Panc1 (cell line): ENCODE measurements at regions not wholly inside any gene's neighbourhood (a gene's known extent, or its start where the extent isn't known, plus 50 kb on each side); places are given as distances from the start of the nearest gene placed in this dataset.

Experiments
- ATAC-seq: fragments of 200-7000 bp; cut with Tn5 transposase; 2 replicates; pipeline ENCODE4 v1.9.1; 2020; ENCODE audit warnings: mild to moderate bottlenecking, moderate library complexity
- BruUV-seq: library from RNA; stranded (reverse); fragments of 400-500 nt; replicated peaks from 2 replicates; lab custom pipeline; 2021; lab: Mats Ljungman, UMichigan
- CTCF ChIA-PET: fragments of 300-600 bp; sonication (Branson Sonifier 250); formaldehyde crosslinking; loops from one replicate; lab custom pipeline; 2022; ENCODE audit warnings: antibody characterized with exemption; lab: Charles Lee
- POLR2A ChIA-PET: fragments of 300-600 bp; sonication (Branson Sonifier 250); formaldehyde crosslinking; loops from one replicate; lab custom pipeline; 2022; ENCODE audit warnings: antibody characterized with exemption; lab: Charles Lee
- DNase-seq: peaks from one replicate; pipeline ENCODE4 v3.0.0-alpha.2; 2010; ENCODE audit warnings: low read depth, low spot score
- H3K27ac ChIP-seq: 2 replicates; pipeline ENCODE4 v1.5.1; 2011; ENCODE audit warnings: mild to moderate bottlenecking, low read length, inconsistent platforms
- H3K27me3 ChIP-seq: fragments of 200-500 bp; sonication (Bioruptor generic); 2 replicates; pipeline ENCODE4 v1.6.0; 2014; ENCODE audit warnings: low read length, inconsistent platforms; ENCODE audit not compliant: control insufficient read depth, insufficient read depth
- H3K36me3 ChIP-seq: fragments of 200-500 bp; sonication (Bioruptor generic); 2 replicates; pipeline ENCODE4 v1.5.1; 2014; ENCODE audit warnings: inconsistent platforms, mild to moderate bottlenecking, low read length, moderate library complexity; ENCODE audit not compliant: control insufficient read depth, insufficient read depth
- H3K4me1 ChIP-seq: 2 replicates; pipeline ENCODE4 v1.5.1; 2011; ENCODE audit warnings: inconsistent platforms, mild to moderate bottlenecking, low read length, moderate library complexity; ENCODE audit not compliant: control insufficient read depth, insufficient read depth
- H3K4me3 ChIP-seq, 2 experiments: 2 replicates each; pipeline ENCODE4 v1.5.1; 2011 to 2012; ENCODE audit warnings: low read depth in 2 of 2, low read length in 2 of 2, mild to moderate bottlenecking in 2 of 2, inconsistent platforms in 1 of 2, moderate library complexity in 1 of 2
- H3K9me3 ChIP-seq: fragments of 200-500 bp; sonication (Bioruptor generic); 2 replicates; pipeline ENCODE4 v1.5.1; 2014; ENCODE audit warnings: low read depth, mild to moderate bottlenecking, inconsistent platforms, low read length, moderate library complexity; ENCODE audit not compliant: control insufficient read depth, insufficient read depth
- CTCF ChIP-seq: fragments of 450-650 bp; IDR thresholded peaks from 2 replicates; pipeline ENCODE4 v1.5.1; 2017; ENCODE audit warnings: mild to moderate bottlenecking
- POLR2AphosphoS5 ChIP-seq: IDR thresholded peaks from 2 replicates; pipeline ENCODE4 v1.6.1; 2012; ENCODE audit warnings: mild to moderate bottlenecking, low read depth, low read length, moderate library complexity
- REST ChIP-seq, 2 experiments: IDR thresholded peaks; 2 replicates each; pipeline ENCODE4 v1.6.1; 2011 to 2012; ENCODE audit warnings: low read depth in 2 of 2, control low read depth in 1 of 2, low read length in 1 of 2, mild to moderate bottlenecking in 1 of 2, moderate library complexity in 1 of 2; ENCODE audit not compliant: insufficient read depth in 1 of 2
- SIN3A ChIP-seq: IDR thresholded peaks from 2 replicates; pipeline ENCODE4 v1.6.1; 2012; ENCODE audit warnings: low read depth, mild to moderate bottlenecking, low read length, moderate library complexity, borderline replicate concordance; ENCODE audit not compliant: insufficient read depth
- TCF7L2 ChIP-seq: IDR thresholded peaks from 2 replicates; pipeline ENCODE4 v1.6.1; 2011; ENCODE audit warnings: mild to moderate bottlenecking, low read depth, low read length, inconsistent platforms
- in situ Hi-C: cut with HindIII; loops from 2 replicates; pipeline ENCODE4 v1.10.0; 2016; ENCODE audit warnings: low sequenced_read_pairs, low pct_unique_long_range_greater_than_20kb
- intact Hi-C: fragments of 100-400 bp; cut with micrococcal nuclease; formaldehyde crosslinking; loops from one replicate; pipeline ENCODE4 v1.10.0; 2022; ENCODE audit not compliant: unreplicated experiment

- ATAC-seq (no peak), DNase-seq (no peak)
- POLR2A ChIA-PET, result no interaction called here
- BruUV-seq, result no TSS peak
- H3K27me3 ChIP-seq, result no peaks in the 10 kb centered on the region
- no peaks in the 10 kb centered on the region for H3K4me1 ChIP-seq
- intact Hi-C loops (no loop called here), in situ Hi-C loops (no loop called here)
- H3K4me3 ChIP-seq, result no peak overlapping the region
- no peaks in the 10 kb centered on the region for H3K36me3 ChIP-seq
- TF ChIP-seq REST (IDR thresholded peaks at IDR 0.05; ENCODE audit: insufficient read depth in 1 of 2, low read depth in 2 of 2, low read length in 1 of 2), result no peak
- no peak for TF ChIP-seq TCF7L2
- TF ChIP-seq CTCF, result no peak
- TF ChIP-seq SIN3A, result no peak
- TF ChIP-seq POLR2AphosphoS5, result no peak
- no peaks in the 10 kb centered on the region for H3K9me3 ChIP-seq
- CTCF ChIA-PET, result no interaction called here
- H3K27ac ChIP-seq, result no peak overlapping the region
Measured at GRCh38 chr5:164498438-164498837, 993.0 kb downstream of the MAT2B start.

- Histone ChIP-seq H3K27ac (no peak overlapping the region), H3K36me3 (no peaks in the 10 kb centered on the region), H3K4me1 (no peaks in the 10 kb centered on the region), H3K27me3 (no peaks in the 10 kb centered on the region), H3K9me3 (no peaks in the 10 kb centered on the region), H3K4me3 (no peak overlapping the region)
- in situ Hi-C loops, result no loop called here
- TF ChIP-seq POLR2AphosphoS5 (no peak), CTCF (no peak), REST (IDR thresholded peaks at IDR 0.05; ENCODE audit: insufficient read depth in 1 of 2, low read depth in 2 of 2, low read length in 1 of 2) (no peak), SIN3A (no peak), TCF7L2 (no peak)
- DNase-seq (no peak), ATAC-seq (no peak)
- BruUV-seq, result no TSS peak
- intact Hi-C loops, result loop anchor here (5.0 kb wide), 1 partner anchor 804 kb away; no protein-coding TSS in a partner anchor
- ChIA-PET CTCF (no interaction called here), POLR2A (no interaction called here)
Measured at GRCh38 chr5:164500856-164501255, 995.4 kb downstream of the MAT2B start.
